ENCODE measurements at regions not wholly inside any gene's neighbourhood (a gene's known extent, or its start where the extent isn't known, plus 50 kb on each side); places are given as distances from the start of the nearest gene placed in this dataset.

GRCh38 chr3:124075753-124076152, 83.8 kb upstream of the ROPN1 start:
- intact Hi-C loops (cut with micrococcal nuclease): loop anchor here (5.0 kb wide), 1 partner anchor 58 kb away; no protein-coding TSS in a partner anchor
- no peaks in the 10 kb centered on the region for H3K4me1 Mint-ChIP-seq (ENCODE audit: low read depth)
- H3K27ac Mint-ChIP-seq: no peak overlapping the region
- H3K9me3 Mint-ChIP-seq: no peaks in the 10 kb centered on the region
- H3K36me3 Mint-ChIP-seq (ENCODE audit: low read depth): no peaks in the 10 kb centered on the region
- no peak for DNase-seq (ENCODE audit: low spot score)
- H3K4me3 Mint-ChIP-seq (ENCODE audit: low read depth): no peak overlapping the region
- H3K27me3 Mint-ChIP-seq (ENCODE audit: low read depth): peaks cover 2% of the 10 kb centered on the region

- H3K27me3 Mint-ChIP-seq (ENCODE audit: low read depth): peaks cover 2% of the 10 kb centered on the region
- no peak overlapping the region for H3K27ac Mint-ChIP-seq
- no peaks in the 10 kb centered on the region for H3K4me1 Mint-ChIP-seq (ENCODE audit: low read depth)
- intact Hi-C loops (cut with micrococcal nuclease): loop anchor here (5.0 kb wide), 1 partner anchor 59 kb away; no protein-coding TSS in a partner anchor
- H3K36me3 Mint-ChIP-seq (ENCODE audit: low read depth): no peaks in the 10 kb centered on the region
- no peaks in the 10 kb centered on the region for H3K9me3 Mint-ChIP-seq
- no peak overlapping the region for H3K4me3 Mint-ChIP-seq (ENCODE audit: low read depth)
- DNase-seq (ENCODE audit: low spot score): no peak
Measured at GRCh38 chr3:124076235-124076634, 84.3 kb upstream of the ROPN1 start.

GRCh38 chr3:124078953-124079911, 87.3 kb upstream of the ROPN1 start:
- no peak overlapping the region for H3K4me3 Mint-ChIP-seq (ENCODE audit: low read depth)
- H3K27ac Mint-ChIP-seq: no peak overlapping the region
- no peaks in the 10 kb centered on the region for H3K9me3 Mint-ChIP-seq
- no peaks in the 10 kb centered on the region for H3K36me3 Mint-ChIP-seq (ENCODE audit: low read depth)
- intact Hi-C loops (cut with micrococcal nuclease): loop anchor here (5.0 kb wide), 1 partner anchor 62 kb away; no protein-coding TSS in a partner anchor
- DNase-seq (ENCODE audit: low spot score): no peak
- H3K4me1 Mint-ChIP-seq (ENCODE audit: low read depth): no peaks in the 10 kb centered on the region
- H3K27me3 Mint-ChIP-seq (ENCODE audit: low read depth): peaks cover 5% of the 10 kb centered on the region

DNA sequence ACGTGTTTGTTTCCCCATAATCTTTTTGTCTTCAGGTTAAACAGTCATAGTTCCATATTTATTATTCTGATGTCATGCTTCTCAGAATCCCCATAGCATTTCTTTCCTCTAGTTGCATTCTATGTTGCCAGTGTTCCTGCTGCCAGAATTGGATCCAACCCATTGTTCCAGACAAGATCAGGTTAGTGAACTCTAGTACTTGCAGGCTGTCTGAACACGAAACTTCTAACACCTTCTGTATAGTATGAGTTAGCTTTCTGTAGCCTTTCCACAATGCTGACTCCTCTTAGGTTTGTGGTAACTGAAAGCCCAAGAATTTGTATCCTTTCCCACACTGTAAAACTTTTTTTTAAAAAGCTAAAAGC, 88.0 kb upstream of the ROPN1 start:
- intact Hi-C loops (cut with micrococcal nuclease): loop anchor here (5.0 kb wide), 1 partner anchor 63 kb away; no protein-coding TSS in a partner anchor
- H3K4me3 Mint-ChIP-seq (ENCODE audit: low read depth): no peak overlapping the region
- peaks cover 5% of the 10 kb centered on the region for H3K27me3 Mint-ChIP-seq (ENCODE audit: low read depth)
- no peaks in the 10 kb centered on the region for H3K4me1 Mint-ChIP-seq (ENCODE audit: low read depth)
- DNase-seq (ENCODE audit: low spot score): no peak
- H3K27ac Mint-ChIP-seq: no peak overlapping the region
- H3K36me3 Mint-ChIP-seq (ENCODE audit: low read depth): no peaks in the 10 kb centered on the region
- no peaks in the 10 kb centered on the region for H3K9me3 Mint-ChIP-seq

DNA sequence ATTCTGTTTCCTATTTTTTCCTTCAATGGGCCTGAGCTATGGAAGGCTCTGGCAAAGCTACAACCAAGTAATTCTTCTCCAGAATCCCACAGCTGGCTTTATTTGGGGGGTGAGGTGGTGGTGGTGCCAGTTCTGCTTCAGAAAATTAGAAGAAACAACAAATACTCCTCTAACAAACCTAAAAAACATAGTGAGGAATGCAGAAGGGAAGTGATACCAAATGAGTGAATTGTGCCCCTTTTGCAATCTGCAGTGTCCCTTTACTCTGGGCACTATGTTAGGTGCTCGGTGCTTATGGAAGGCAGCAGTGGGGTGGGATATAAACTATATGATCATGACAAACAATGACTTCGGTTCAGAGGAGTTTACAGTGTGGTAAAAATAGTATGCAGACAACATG, 90.4 kb upstream of the ROPN1 start:
- peaks cover 13% of the 10 kb centered on the region for H3K27me3 Mint-ChIP-seq (ENCODE audit: low read depth)
- no peaks in the 10 kb centered on the region for H3K9me3 Mint-ChIP-seq
- no peak overlapping the region for H3K27ac Mint-ChIP-seq
- H3K4me1 Mint-ChIP-seq (ENCODE audit: low read depth): no peaks in the 10 kb centered on the region
- DNase-seq (ENCODE audit: low spot score): no peak
- no peaks in the 10 kb centered on the region for H3K36me3 Mint-ChIP-seq (ENCODE audit: low read depth)
- intact Hi-C loops (cut with micrococcal nuclease): no loop called here
- H3K4me3 Mint-ChIP-seq (ENCODE audit: low read depth): no peak overlapping the region

- Mint-ChIP-seq H3K27ac (no peak overlapping the region), H3K27me3 (ENCODE audit: low read depth) (peaks cover 13% of the 10 kb centered on the region), H3K9me3 (no peaks in the 10 kb centered on the region), H3K36me3 (ENCODE audit: low read depth) (no peaks in the 10 kb centered on the region), H3K4me1 (ENCODE audit: low read depth) (no peaks in the 10 kb centered on the region), H3K4me3 (ENCODE audit: low read depth) (no peak overlapping the region)
- DNase-seq (ENCODE audit: low spot score): no peak
- intact Hi-C loops (cut with micrococcal nuclease): no loop called here
Measured at GRCh38 chr3:124084022-124084881, 92.3 kb upstream of the ROPN1 start.

- Mint-ChIP-seq H3K9me3 (no peaks in the 10 kb centered on the region), H3K36me3 (ENCODE audit: low read depth) (no peaks in the 10 kb centered on the region), H3K4me1 (ENCODE audit: low read depth) (no peaks in the 10 kb centered on the region), H3K4me3 (ENCODE audit: low read depth) (no peak overlapping the region), H3K27ac (no peak overlapping the region), H3K27me3 (ENCODE audit: low read depth) (peaks cover 8% of the 10 kb centered on the region)
- DNase-seq (ENCODE audit: low spot score): no peak
- intact Hi-C loops (cut with micrococcal nuclease): no loop called here
Measured at GRCh38 chr3:124088801-124089200, 96.9 kb upstream of the ROPN1 start.

GRCh38 chr3:124089214-124089613, 97.3 kb upstream of the ROPN1 start:
- H3K27me3 Mint-ChIP-seq (ENCODE audit: low read depth): peaks cover 8% of the 10 kb centered on the region
- H3K9me3 Mint-ChIP-seq: no peaks in the 10 kb centered on the region
- H3K27ac Mint-ChIP-seq: no peak overlapping the region
- H3K36me3 Mint-ChIP-seq (ENCODE audit: low read depth): no peaks in the 10 kb centered on the region
- intact Hi-C loops (cut with micrococcal nuclease): no loop called here
- no peak overlapping the region for H3K4me3 Mint-ChIP-seq (ENCODE audit: low read depth)
- no peak for DNase-seq (ENCODE audit: low spot score)
- no peaks in the 10 kb centered on the region for H3K4me1 Mint-ChIP-seq (ENCODE audit: low read depth)

- intact Hi-C loops (cut with micrococcal nuclease): no loop called here
- no peak for DNase-seq (ENCODE audit: low spot score)
- Mint-ChIP-seq H3K4me1 (ENCODE audit: low read depth) (no peaks in the 10 kb centered on the region), H3K27ac (no peak overlapping the region), H3K4me3 (ENCODE audit: low read depth) (no peak overlapping the region), H3K27me3 (ENCODE audit: low read depth) (no peaks in the 10 kb centered on the region), H3K9me3 (no peaks in the 10 kb centered on the region), H3K36me3 (ENCODE audit: low read depth) (no peaks in the 10 kb centered on the region)
Measured at GRCh38 chr3:124091716-124092115, 99.8 kb upstream of the ROPN1 start.

DNA sequence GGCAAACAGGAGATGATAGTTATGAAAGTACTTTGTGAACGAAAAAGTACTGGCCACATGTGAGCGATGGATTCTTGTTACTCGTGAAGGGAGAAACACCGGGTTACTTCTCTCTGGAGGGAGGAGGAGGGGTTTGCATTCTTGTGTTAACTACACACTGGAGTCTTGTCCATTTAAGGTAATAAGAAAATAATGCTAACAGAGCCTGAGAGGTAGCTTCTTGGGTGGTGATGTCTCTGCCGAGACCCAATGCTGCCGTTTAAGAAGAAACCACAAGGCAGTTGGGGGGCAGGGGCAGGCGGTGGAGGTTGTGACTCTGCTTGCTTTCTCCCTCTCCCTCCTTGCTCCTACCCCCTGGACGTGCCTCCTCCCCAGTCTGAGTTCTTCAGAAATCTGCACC, 100.9 kb upstream of the ROPN1 start:
- no peak for DNase-seq (ENCODE audit: low spot score)
- Mint-ChIP-seq H3K36me3 (ENCODE audit: low read depth) (no peaks in the 10 kb centered on the region), H3K4me3 (ENCODE audit: low read depth) (no peak overlapping the region), H3K9me3 (no peaks in the 10 kb centered on the region), H3K27ac (no peak overlapping the region), H3K27me3 (ENCODE audit: low read depth) (peaks cover 3% of the 10 kb centered on the region), H3K4me1 (ENCODE audit: low read depth) (no peaks in the 10 kb centered on the region)
- intact Hi-C loops (cut with micrococcal nuclease): no loop called here

GRCh38 chr3:124094496-124094895, 102.6 kb upstream of the ROPN1 start:
- H3K4me1 Mint-ChIP-seq (ENCODE audit: low read depth): no peaks in the 10 kb centered on the region
- H3K27me3 Mint-ChIP-seq (ENCODE audit: low read depth): peaks cover 3% of the 10 kb centered on the region
- H3K27ac Mint-ChIP-seq: no peak overlapping the region
- intact Hi-C loops (cut with micrococcal nuclease): no loop called here
- no peak overlapping the region for H3K4me3 Mint-ChIP-seq (ENCODE audit: low read depth)
- no peaks in the 10 kb centered on the region for H3K9me3 Mint-ChIP-seq
- H3K36me3 Mint-ChIP-seq (ENCODE audit: low read depth): no peaks in the 10 kb centered on the region
- DNase-seq (ENCODE audit: low spot score): no peak

- Mint-ChIP-seq H3K36me3 (ENCODE audit: low read depth) (no peaks in the 10 kb centered on the region), H3K27me3 (ENCODE audit: low read depth) (peaks cover 5% of the 10 kb centered on the region), H3K9me3 (no peaks in the 10 kb centered on the region), H3K27ac (no peak overlapping the region), H3K4me1 (ENCODE audit: low read depth) (no peaks in the 10 kb centered on the region), H3K4me3 (ENCODE audit: low read depth) (no peak overlapping the region)
- DNase-seq (ENCODE audit: low spot score): no peak
- intact Hi-C loops (cut with micrococcal nuclease): no loop called here
Measured at GRCh38 chr3:124097362-124098131, 105.6 kb upstream of the ROPN1 start.

Data from activated T-helper 2 cell treated with anti-CD3 and anti-CD28 coated beads, Interferon-gamma antibody, Interleukin-2, Interleukin-4, amounts not matched to agents 10 μg/mL and 5 μg/mL and 100 μg/mL, durations not matched to agents 14 hours and 24 hours and 36 hours (primary cell).